Sigmoid colon (tissue), 4 donors: ENCODE measurements at regions not wholly inside any gene's neighbourhood (a gene's known extent, or its start where the extent isn't known, plus 50 kb on each side); places are given as distances from the start of the nearest gene placed in this dataset.

Experiments
- CTCF ChIP-seq, 4 experiments: fragments of 450-650 bp in 3 of 4; fragments of 200-600 bp in 1 of 4; IDR thresholded peaks; one replicate each; pipeline ENCODE4 v1.5.1; 2016 to 2019; ENCODE audit warnings: antibody characterized with exemption in 4 of 4, mild to moderate bottlenecking in 3 of 4, moderate library complexity in 2 of 4
- EP300 ChIP-seq, 4 donors: sonication (generic); formaldehyde crosslinking; IDR thresholded peaks; one replicate each; pipeline ENCODE4 v1.6.1; 2017; ENCODE audit warnings: antibody characterized with exemption in 4 of 4
- POLR2A ChIP-seq, 2 donors: fragments of 450-650 bp; IDR thresholded peaks; one replicate each; pipeline ENCODE4 v1.6.1; 2016; ENCODE audit warnings: antibody characterized with exemption in 2 of 2, mild to moderate bottlenecking in 2 of 2, moderate library complexity in 2 of 2
- POLR2AphosphoS5 ChIP-seq, 4 donors: sonication (generic); formaldehyde crosslinking; IDR thresholded peaks; one replicate each; pipeline ENCODE4 v1.6.1; 2017; ENCODE audit warnings: antibody characterized with exemption in 4 of 4

DNA sequence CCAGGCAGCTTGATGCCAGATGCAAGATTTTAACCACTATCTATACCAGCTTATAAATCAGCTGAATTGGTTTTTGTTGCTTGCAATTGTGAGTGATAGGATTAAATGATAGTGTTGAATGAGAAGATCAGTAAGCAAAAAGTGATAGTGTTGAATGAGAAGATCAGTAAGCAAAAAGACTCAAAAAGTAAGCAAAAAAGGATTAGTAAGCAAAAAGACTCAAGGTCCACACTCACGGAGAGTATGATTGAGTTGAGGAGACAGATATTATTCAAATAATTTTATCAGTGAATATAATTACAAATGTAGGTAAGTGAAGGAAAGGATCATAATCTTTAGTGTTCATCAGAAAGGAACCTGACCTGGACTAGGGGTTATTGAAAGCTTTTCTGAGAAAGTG, 58.0 kb upstream of the ARRDC3 start:
- TF ChIP-seq CTCF (IDR thresholded peaks at IDR 0.05) = no peak
- TF ChIP-seq EP300 (IDR thresholded peaks at IDR 0.05) = no peak
- no peak for TF ChIP-seq POLR2A (IDR thresholded peaks at IDR 0.05)
- TF ChIP-seq POLR2AphosphoS5 (IDR thresholded peaks at IDR 0.05) = no peak
